HG03045 (cell line): ENCODE measurements at regions not wholly inside any gene's neighbourhood (a gene's known extent, or its start where the extent isn't known, plus 50 kb on each side); places are given as distances from the start of the nearest gene placed in this dataset.

ENCODE experiments used
- ATAC-seq: cut with Tn5 transposase; IDR thresholded peaks from one replicate; pipeline ENCODE4 v1.9.1; 2021; ENCODE audit warnings: mild to moderate bottlenecking, moderate library complexity; ENCODE audit not compliant: unreplicated experiment

GRCh38 chr6:134744301-134744700 is 205.6 kb downstream of the ALDH8A1 start:
- ATAC-seq = no peak

GRCh38 chr6:134741200-134741536 is 208.7 kb downstream of the ALDH8A1 start:
- no peak for ATAC-seq

- no peak for ATAC-seq
These were observed 209.3 kb downstream of the ALDH8A1 start for GRCh38 chr6:134740473-134741199.

GRCh38 chr6:134740027-134740373 is 209.9 kb downstream of the ALDH8A1 start:
- no peak for ATAC-seq

- ATAC-seq = no peak
These were observed 210.4 kb downstream of the ALDH8A1 start for GRCh38 chr6:134739299-134740026.

GRCh38 chr6:134738211-134738885 is 211.6 kb downstream of the ALDH8A1 start:
- ATAC-seq = no peak

- ATAC-seq = no peak
These were observed 214.4 kb downstream of the ALDH8A1 start for GRCh38 chr6:134735461-134735860.

- no peak for ATAC-seq
These were observed 215.5 kb downstream of the ALDH8A1 start for GRCh38 chr6:134734312-134734869.

GRCh38 chr6:134733801-134734200 is 216.1 kb downstream of the ALDH8A1 start:
- no peak for ATAC-seq

GRCh38 chr6:134732763-134733162 is 217.1 kb downstream of the ALDH8A1 start:
- no peak for ATAC-seq

- ATAC-seq = no peak
These were observed 218.3 kb downstream of the ALDH8A1 start for GRCh38 chr6:134731615-134732014.

GRCh38 chr6:134730013-134730412 is 219.9 kb downstream of the ALDH8A1 start:
- ATAC-seq = no peak

GRCh38 chr6:134729561-134729960 is 220.3 kb downstream of the ALDH8A1 start:
- ATAC-seq = no peak

GRCh38 chr6:134727081-134727480 is 222.8 kb downstream of the ALDH8A1 start:
- ATAC-seq = no peak

- ATAC-seq = no peak
These were observed 224.3 kb downstream of the ALDH8A1 start for GRCh38 chr6:134725590-134725989.

- ATAC-seq = no peak
These were observed 225.0 kb downstream of the ALDH8A1 start for GRCh38 chr6:134724771-134725340.

GRCh38 chr6:134723081-134723871 is 226.6 kb downstream of the ALDH8A1 start:
- ATAC-seq = no peak

GRCh38 chr6:134722200-134722870 is 227.6 kb downstream of the ALDH8A1 start:
- no peak for ATAC-seq

GRCh38 chr6:134721060-134721405 is 228.9 kb downstream of the ALDH8A1 start:
- ATAC-seq = no peak
